Right kidney (tissue), 1 donor: ENCODE measurements at regions not wholly inside any gene's neighbourhood (a gene's known extent, or its start where the extent isn't known, plus 50 kb on each side); places are given as distances from the start of the nearest gene placed in this dataset.
"Not testable (repeated sequence)": the region's sequence is repeated elsewhere in the genome, so short reads cannot be mapped to it uniquely, and the experiment has no call there.

Experiments
- DNase-seq: peaks from one replicate; pipeline ENCODE4 v3.0.0-alpha.2; 2016

- DNase-seq: no peak
These were observed 60.4 kb upstream of the ATXN3L start for GRCh38 chrX:13380211-13380610.

DNA sequence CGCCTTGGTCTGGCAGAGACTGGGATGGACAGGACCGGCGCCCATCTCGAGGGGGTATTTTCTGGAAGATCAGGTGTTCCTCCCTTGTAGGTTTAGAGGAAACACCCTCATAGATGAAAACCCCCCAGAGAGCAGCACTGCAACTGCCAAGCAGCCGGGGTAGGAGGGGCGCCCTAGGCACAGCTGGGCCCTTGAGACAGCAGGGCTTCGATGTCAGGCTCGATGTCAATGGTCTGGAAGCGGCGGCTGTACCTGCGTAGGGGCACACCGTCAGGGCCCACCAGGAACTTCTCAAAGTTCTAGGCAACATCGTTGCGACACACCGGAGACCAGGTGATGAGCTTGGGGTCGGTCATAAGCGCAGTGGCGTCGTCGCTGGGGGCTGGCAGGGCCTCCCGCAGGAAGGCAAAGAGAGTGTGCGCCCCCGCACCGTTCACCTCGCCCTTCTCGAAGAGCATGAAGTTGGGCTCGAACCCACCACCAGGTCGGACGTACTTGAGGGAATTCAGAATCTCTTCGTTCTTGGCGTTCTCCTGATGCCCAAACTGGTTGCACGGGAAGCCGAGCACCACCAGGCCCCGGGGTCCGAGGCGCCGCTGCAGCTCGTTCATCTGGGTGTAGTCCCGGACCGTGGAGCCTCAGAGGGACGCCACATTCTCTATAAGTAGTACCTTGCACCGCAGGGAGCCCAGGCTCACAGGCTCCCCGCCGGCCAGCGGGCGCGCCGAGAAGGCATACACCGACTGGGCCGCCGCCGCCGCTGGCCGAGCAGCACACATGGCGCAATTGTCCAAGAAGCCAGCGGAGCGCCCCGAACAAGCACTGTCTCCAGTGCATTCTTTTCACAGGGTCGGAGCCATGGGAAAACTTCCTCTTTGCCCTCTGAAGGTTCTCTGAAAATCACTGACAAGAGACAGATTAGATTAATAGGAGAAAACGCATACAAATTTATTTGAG lies 59.0 kb upstream of the ATXN3L start:
- DNase-seq: not testable (repeated sequence)

DNA sequence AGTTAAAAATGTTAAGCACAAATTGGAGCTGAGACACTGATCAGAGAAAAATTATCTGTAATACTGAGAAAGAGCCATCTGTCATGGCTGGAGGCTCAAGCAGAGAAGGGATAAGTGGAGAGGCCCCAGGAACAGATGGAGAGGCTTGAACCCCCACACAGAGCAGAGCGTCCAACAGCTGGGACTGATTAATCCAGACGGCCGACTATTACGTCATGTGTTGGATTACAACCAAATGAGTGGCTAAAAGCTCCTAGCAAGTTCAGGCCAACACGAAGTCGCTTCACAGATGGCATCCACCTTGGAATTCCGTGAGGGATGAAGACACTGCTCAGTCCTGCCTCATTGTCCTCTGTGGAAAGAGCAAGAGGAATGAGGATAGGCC lies 57.7 kb upstream of the ATXN3L start:
- peak; percentile 7 for DNase-seq

GRCh38 chrX:13376857-13377549 lies 57.1 kb upstream of the ATXN3L start:
- peak; percentile 12 for DNase-seq

- not testable (repeated sequence) for DNase-seq
These were observed 55.7 kb upstream of the ATXN3L start for GRCh38 chrX:13375596-13375995.

GRCh38 chrX:13374364-13374763 lies 54.5 kb upstream of the ATXN3L start:
- DNase-seq: no peak

DNA sequence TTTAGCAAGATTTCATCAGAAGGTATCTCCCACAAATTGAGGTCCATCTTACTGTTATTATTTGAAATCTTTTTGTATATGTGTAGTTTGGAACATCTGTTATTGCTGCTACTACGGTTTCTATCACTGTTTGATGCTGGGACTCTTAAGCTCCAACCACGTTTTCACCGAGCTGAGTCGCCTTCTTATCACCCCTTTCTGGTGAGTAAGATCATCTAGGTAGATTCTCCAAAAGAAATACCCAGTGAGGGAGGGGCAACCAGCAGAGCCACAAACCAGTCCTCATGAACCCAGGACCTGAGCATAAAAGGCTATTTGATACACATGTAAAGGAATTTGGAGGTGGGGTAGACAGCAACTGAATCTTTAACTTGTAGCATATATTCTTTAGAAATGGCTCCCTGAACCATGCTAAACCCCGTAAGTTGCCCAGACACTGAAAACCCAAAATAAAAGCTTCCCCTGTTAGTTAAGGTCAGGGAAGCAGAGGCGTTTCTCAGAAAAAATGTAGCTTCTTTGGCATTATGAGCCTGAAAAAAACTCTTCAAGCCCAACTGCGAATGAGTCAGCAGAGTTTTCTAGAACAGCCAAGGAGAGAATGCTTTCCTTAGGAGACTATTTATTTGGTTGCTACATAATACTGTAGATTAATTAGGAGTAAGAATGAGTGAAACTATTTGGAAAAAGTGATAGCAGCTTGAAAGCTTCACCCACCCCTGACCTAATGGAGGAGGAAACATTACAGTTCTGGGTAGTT lies 53.8 kb upstream of the ATXN3L start:
- no peak for DNase-seq

DNA sequence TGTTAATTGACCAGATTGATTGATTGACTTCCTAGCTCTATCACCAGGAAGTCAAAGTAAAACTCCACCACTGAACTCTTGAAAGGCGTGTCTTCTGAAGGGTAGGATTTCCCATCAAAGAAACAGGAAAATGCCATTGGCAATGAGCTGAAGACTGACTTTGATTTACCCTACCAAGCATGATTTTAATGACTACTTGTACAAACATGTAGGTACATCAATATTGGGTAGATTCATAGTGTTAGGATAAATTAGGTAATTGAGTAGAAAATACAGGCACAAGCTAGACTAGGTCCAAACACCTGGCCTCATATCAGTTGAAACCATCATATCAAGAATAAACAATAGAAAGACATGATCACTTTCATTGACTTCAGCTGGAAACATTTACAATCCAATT lies 53.2 kb upstream of the ATXN3L start:
- DNase-seq: no peak

- no peak for DNase-seq
These were observed 52.5 kb upstream of the ATXN3L start for GRCh38 chrX:13372203-13372980.

GRCh38 chrX:13371186-13371585 lies 51.3 kb upstream of the ATXN3L start:
- no peak for DNase-seq

DNA sequence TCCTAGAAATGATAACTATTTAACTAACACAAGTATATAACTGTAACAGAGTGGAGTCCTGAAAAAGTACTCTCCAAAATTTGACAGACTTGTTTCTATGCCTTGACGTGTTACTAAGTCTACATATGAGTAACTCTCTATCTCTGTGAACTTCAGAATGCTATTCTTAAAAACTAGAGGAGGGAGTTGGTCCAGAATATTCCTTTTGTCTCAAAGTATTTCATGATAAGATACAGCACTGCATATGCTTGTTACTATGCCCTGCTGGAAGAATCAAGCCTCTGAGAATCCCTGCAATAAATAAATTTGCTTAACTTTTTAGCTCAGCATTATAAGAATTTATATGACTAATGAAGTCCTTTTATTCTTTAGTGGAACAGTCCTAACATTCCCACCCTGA lies 50.9 kb upstream of the ATXN3L start:
- DNase-seq: no peak
